Fibroblast of skin of scalp (primary cell): ENCODE measurements at regions not wholly inside any gene's neighbourhood (a gene's known extent, or its start where the extent isn't known, plus 50 kb on each side); places are given as distances from the start of the nearest gene placed in this dataset.

Experiments used
- DNase-seq: peaks from one replicate; pipeline ENCODE4 v3.0.0-alpha.2; 2013

DNA sequence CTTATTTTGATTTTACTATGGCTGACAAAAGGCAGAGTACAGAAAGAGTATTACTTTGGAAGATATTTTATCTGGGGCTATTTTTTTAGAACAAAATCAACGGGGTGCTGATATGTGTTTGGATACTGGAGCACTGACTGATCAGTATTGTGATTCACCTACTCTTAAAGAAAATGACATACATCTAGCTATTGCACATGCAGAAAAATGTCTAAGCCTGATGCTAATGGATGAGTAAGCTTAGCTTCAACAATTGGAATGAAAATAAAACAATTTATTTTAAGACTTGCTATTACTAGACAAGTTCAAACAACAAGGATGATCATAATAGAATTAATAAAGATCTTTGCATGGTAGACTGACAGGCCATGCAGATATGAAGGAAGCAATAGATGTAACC, 262.0 kb downstream of the PPP1R2C start:
- peak; percentile 23 for DNase-seq

DNA sequence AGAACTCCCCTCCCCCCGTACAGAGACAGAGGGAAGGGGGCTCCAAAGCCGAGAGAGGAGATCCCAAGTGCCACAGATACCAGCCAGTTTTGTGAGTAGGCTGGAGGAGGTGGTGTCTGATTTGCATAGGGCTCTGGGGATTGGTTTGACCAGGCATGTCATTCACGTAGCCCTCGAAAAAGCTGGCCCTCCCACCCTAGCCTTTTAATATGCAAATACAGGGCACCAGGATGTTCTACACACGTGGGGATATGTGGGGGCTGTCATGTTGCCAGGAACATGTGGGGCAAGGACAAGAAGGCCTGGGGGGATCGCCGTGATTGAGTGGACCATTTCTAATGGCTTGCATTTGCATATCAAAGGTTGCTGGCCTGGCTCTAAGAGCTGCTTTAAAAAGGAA, 272.9 kb downstream of the PPP1R2C start:
- DNase-seq: no peak

DNA sequence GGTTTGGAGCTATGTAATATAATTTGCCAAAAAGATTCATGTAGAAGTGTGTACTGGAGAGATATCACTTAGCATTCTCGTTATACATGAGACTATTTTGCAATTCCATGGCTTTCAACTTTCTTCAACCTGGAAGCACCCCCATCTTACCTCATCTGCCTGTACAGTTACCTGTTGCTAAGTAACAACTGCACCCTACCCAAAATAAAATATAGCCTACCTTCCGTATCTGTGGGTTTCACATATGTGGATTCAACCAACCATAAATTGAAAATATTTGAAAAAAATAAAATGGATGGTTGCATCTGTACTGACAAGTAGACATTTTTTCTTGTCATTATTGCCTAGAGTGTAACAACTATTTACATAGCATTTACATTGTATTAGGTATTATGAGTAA, 278.3 kb downstream of the PPP1R2C start:
- no peak for DNase-seq

DNA sequence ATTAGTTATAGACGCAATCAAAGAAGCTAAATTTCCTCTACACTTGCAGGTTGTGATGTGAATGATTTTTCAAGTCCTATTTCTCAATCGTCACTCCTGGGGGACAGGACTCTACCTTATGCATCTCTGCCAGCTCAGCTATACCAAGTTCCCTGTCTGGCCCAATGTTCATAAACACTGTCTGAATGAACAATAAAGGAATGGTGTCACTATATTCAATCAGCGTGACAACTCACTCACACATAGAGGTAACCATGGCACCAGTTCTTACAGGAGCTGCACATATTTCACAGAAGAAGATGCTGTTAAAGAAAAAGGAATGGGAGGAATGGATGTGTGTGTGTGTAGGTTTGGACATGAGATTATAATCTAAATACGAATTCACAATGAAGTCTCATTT, 280.6 kb downstream of the PPP1R2C start:
- DNase-seq: no peak

DNA sequence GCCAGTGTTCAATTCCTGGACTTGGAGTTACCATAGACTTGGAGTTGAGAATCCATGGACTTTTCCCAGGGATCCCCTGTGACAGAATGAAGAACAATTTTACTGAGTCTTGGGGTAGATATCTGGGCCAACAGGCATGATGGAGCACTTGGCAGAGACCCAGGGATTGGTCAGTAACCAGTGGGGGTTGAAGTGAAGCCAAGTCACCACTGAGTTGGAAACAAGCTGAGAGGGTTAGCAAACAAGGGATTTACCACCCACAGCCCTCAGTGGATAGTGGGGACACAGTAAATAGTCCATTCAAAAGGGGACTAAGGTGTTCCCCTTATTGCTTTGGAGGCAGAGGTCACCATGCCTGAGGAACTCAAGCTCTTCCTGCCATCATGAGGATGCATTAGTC, 281.7 kb downstream of the PPP1R2C start:
- no peak for DNase-seq

DNA sequence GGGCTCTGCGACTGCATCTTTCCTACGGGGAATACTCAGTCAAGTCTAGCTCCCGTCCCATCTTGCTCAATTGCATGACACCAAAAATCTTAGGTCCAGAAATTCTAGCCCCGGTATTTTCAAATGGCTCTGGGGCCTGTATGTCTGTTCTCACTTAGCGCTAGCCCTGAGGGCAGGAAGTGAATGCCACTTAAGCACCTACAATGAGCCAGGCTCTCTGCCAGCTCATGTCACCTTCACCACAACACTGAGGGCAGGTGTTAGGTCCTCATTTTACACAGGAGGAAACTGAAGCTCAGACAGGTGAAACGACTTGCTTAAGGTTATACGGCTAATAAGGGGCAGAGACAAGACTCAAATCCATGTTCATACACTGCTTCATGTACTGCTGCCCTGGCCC, 282.8 kb downstream of the PPP1R2C start:
- DNase-seq: no peak

DNA sequence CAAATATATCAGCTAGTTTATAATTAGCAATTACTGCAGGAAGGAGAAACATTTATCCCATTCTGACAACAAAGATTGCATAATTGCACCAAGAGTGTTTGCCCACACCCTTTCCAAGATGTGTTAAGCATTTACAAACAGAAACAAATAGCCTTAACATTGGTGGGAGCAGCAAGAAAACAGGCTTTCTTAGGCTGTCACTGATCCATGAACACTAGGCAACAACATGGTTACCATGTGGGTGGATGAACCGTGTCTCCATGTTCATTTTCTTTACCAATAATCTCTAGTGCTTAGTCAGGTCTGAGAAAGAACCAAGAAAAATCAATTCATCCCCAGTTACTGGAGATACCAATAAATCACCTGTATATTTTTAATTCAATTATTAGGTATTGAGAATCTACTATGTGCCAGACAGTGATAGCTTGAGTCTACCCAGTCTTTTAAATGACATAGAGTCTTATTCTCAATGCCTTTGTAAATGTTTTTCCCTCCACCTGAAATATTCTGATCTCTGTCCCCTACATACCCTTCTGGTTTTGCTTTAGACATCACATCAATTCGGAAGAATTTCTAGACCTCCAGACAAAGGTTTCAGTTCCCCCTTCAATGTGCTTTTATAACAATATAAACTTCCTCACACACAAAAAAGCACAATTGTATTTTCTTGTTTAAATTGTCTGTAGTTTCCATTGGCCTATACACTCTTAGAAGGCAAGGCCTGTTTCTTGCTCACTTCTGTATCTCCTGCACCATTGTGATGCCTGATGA, 286.6 kb downstream of the PPP1R2C start:
- no peak for DNase-seq

DNA sequence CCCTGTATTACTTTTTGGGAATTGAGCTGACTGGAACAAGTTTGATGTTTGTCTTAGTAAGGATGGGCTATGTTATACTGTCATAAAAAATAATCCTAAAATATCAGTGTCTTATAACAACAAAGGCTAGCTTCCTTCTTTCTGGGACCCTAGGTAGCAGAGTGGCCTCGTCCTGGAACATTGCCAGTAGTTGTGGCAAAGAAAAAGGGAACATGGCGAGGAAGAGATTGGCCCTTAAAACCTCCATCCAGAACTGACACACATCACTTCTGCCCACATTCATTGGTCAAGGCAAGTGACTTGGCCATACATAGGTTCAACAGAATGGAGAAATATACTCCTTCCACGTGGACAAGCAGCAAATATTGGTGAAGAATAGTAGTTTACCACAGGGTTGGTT, 287.9 kb downstream of the PPP1R2C start:
- no peak for DNase-seq

DNA sequence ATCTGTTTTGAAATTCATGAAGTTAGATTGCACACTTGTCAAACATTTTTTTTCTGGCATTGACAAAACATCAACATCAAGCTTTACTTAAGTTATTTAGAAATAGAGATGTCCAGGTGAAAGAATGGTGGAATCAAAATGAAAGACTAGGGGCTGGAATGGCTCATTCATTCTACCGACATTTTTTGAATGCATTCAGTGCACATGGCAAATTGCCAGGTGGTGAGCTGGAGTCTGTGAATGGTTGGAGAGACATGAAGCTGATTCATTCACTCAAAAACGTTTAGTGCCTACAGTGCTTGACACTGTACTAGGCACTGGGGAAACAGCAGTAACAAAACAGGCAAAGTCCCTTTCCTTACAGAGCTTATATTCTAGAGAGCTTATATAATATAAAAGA, 292.4 kb downstream of the PPP1R2C start:
- peak; percentile 22 for DNase-seq

DNA sequence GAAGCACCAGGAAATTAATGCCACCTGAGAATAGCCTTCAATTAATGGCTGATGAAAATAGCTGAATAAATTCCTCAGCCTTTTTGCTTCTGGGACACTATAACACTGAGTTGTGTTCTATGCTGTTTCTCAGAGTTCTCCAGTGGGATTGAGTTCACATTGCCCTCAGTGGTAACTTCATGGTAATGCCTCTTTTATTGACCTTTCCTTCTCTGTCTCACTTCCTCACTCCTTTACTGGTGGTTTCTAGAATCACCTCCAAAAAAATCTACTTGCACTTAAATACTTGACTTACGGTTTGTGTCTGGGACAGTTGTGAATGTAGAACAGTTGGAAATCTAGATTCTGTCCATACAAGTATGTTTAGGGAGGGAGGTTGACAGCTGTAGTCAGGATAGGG, 293.7 kb downstream of the PPP1R2C start:
- DNase-seq: no peak

DNA sequence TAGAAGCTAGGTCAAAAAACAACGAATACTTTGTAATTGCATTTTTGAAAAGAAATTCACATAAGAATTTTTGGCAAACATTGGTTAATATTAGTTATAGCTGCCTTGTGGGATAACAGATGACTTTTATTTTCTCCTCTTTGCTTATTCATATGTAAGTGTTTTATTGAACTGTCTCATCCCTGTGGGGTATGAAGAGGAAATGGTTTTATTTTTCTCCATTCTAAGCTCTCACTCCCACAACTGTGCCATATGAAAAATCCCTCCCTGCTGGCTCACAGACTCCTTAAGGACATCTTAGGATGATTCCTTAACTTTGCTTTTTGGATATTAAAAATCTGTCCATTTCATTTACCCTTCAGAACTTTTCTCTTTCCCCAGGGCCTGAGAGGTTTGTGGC, 300.6 kb downstream of the PPP1R2C start:
- no peak for DNase-seq

DNA sequence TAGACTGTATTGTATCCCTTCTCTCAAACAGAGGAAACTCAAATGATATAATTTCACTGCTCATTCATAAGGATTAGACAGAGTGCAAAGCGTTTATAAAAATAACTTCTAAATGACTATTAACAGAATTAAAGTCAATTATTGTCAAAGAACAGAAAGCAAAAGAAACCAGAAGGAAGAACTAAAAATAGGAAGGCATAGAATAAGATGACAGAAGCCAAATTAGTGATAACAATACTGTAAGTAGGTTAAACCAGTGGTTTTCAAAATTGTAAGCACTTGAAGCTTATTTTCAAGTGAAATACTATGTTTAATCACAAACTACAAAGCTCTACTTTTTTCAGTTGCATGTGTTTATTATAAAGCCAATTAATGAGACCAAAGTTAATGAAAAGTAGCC, 305.2 kb downstream of the PPP1R2C start:
- DNase-seq: no peak

DNA sequence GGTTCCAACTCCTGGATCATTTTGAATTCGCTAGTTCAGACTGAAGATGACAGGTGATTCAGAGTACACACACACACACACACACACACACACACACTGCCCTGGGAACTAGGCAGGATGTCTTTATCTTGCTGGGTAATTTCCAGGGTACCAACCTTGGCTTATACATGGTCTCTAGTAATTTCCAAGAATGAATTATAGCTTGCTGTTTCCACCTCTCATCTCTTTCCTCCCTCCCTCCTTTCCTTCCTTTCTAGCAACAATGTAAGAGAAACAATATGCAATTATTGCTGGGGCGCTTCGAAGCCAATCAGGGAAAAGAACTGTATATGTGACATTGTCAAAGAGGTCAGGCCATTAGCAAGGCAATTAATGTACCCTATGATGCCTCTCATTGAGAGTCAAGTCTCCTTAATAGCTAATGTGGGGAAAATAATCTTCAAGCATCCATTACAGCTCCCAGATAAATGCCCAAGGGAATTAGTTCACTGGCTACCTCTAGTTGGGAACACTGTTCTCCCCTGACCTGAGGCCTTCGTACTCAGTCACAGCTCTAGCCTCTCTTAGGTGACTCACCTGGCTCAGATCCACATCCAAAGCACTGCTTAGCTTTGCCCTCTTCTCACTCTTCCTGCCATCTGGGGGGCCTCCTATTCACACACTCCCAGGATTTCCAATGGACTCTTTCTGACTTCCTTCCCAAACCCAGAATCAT, 311.5 kb downstream of the PPP1R2C start:
- no peak for DNase-seq

DNA sequence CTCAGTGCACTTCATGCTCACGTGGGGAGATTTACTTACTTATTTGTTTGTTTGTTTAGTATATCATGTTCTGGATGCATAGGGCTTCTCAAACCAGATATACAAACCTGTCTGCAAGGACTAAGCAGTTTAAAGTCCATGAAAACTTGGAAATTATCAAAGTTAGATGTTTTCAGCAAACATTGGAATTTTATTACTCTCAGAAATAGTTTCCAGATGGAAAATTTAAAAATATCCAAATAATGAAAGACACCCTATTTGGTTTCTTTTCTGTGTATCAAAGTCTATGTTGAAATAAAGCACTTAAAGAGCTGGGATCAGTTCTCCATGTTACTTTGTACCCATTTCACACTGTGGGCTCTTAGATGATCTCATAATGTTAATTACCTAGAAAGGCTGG, 312.1 kb downstream of the PPP1R2C start:
- DNase-seq: no peak

DNA sequence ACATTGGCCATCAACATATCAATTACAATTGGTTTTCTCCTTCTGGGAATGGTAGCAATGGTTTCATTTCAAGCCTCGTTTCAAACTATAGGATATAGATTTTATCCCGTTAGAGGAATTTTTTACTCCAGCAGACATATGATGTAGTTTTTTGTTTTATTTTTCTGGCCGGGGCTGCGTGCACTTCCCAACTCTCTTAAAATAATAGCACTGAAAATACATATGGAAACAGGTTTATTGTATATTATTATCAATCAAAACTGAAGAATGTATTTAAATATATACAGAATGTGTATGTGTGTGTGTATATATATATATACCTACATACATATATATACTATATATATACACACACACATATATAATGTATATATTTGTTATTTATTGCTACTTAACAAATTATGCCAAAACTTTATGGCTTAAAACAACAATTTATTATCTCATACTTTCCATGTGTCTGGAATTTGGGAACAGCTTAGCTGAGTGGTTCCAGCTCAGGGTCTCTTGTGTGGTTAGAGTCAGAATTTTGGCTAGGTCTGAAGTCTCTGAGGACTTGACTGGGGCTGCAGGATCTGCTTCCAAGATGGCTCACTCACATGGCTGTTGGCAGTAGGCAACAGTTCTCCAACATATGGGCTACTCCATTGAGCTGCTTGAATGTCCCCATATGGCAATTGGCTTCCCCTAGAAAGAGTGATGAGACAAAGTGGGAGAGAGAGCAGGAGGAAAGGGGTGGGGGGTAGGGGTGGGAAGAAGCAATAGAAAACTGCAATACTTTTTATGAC, 314.1 kb downstream of the PPP1R2C start:
- no peak for DNase-seq

DNA sequence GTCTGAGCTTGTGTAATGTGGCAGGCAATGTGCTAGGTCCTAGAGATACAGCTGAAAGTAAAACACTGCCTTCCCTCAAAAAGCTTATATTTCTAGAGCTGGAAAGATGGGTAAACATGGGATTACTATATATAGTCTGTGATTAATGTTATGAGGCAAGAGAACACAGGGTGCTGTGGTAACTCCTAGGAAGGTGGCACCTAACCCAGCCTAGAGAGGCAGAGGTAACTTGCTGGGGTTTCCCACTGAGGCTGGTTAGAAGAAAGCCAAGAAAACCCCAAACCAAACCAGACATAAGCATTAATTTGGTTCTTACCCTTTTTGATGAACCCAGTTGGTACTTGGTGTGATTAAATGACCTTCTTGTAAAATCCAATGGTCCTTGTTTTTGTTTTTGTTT, 315.0 kb downstream of the PPP1R2C start:
- no peak for DNase-seq

DNA sequence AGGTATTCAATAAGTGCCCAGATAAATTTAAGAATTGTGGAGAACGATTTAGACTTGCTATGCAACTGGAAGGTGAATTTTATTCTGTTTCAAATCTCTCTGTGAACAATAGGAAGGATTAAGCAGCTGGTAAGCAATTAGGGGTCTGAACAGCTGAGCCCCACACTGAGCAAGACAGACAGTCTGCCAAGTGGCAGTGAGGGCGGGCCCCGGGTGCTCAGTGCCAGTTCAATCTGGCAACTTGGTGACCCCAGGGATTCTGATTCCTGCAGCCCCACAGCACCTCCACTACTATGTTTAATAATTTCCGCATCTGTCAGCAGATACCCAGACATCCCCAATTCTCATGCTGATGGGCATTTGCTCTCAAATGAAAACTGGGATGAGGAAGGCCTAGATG, 317.3 kb downstream of the PPP1R2C start:
- no peak for DNase-seq

DNA sequence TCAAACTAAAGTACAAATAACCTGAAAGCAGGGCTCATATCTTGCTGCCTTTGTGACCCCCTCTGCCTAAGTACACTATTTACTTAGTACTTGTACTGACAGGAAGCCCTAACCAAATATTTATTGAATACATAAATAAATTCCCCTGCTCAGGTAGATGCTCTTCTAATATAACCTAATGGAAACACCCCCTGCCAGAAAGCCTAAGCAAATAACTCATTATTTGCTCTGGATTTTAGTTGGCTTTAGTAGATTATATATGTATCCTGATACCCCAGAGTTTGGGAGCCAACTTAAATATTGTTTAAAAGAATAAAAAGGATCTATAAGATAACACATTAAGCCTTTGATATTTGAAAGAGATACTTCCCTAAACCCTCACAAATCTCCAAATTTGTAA, 318.2 kb downstream of the PPP1R2C start:
- DNase-seq: no peak

DNA sequence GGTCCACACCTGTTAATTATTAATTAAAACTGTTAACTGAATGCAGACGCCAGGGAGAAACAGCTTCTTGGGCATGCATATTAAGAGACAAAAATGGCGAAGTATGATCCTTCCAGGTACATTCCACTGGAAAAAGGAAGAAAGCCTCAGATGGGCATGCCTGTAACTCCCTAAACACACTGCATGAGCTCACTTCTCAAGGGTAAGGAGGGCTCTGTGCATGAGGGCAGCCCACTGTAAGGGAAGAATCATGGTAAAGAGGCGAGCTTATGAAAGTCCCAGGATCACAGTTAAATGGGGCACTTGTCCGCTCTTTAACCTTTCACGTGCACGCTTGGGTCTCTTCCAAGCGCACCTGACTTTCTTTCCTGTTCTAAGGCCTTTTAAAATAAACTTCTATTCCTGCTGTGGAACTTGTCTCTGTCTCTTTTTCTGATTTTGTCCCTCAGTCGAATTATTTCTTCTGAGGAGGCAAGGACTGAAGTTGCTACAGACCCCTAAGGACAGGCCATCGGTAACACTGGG, 321.7 kb downstream of the PPP1R2C start:
- no peak for DNase-seq

DNA sequence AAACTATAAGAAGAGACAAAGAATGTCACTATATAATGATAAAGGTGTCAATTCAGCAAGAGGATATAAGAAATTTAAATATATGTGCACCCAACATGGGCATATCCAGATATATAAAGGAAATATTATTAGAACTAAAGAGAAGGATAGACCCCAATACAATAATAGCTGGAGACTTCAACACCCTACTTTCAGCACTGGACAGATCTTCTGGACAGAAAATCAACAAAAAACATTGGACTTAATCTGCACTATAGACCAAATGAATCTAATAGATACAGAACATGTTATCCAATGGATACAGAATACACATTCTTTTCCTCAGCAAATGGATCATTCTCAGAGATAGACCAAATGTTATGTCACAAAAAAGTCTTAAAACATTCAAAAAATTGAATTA, 327.7 kb downstream of the PPP1R2C start:
- no peak for DNase-seq

DNA sequence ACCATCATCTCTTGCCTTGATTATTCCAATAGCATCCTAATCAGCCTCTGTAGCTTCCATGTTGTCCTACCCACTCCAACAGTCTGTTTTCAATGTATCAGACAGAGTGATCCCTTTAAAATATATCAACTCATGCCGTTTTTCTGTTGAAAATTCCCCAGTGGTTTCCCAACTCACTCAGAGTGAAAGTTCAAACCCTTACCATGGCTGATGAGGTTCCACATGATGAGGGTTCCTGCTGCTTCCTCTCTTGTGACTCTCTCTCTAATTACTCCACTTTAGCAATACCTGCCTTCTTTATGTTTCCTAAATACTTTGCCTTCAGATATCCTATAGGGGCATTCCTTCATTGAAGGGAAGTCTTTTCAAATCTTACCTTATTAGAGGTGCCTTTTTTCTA, 334.7 kb downstream of the PPP1R2C start:
- no peak for DNase-seq

DNA sequence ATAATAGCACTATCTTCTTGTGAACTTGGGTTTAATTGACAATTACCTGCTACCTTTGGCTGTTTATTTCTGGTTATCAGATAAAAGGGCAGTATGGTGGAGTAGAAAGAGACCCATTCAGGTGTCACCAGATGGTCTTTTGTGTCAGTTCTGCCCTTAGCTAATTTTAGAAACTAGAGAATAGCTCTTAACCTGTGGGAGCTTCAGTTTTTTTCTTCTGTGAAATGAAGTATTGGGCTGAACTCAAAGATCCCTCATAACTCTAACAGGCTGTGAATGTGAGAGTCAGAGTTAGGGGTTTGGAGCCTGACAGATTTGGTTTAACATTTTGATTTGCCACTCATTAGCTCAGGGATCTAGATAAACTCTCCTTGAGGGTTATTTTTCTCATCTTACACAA, 335.2 kb downstream of the PPP1R2C start:
- DNase-seq: no peak

DNA sequence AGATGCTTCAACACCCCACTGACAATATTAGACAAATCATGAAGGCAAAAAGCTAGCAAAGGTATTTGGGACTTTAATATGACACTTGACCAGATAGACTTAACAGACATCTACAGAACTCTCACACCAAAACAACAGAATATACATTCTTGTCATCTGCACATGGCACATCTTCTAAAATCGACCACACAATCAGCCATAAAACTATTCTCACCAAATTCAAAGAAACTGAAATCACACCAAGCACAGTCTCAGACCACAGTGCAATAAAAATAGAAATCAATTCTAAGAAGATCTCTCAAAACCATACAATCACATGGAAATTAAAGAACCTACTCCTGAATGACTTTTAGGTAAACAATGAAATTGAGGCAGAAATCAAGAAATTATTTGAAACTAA, 340.8 kb downstream of the PPP1R2C start:
- DNase-seq: no peak
